RWPE2 (cell line): ENCODE measurements at regions not wholly inside any gene's neighbourhood (a gene's known extent, or its start where the extent isn't known, plus 50 kb on each side); places are given as distances from the start of the nearest gene placed in this dataset.
A peak's percentile ranks its signal among the peaks of the same experiment; 100 is the strongest.

ENCODE experiments used
- ATAC-seq: fragments of 200-7000 bp; cut with Tn5 transposase; 3 replicates; pipeline ENCODE4 v1.9.1; 2021; ENCODE audit warnings: low read depth
- DNase-seq: peaks from one replicate; pipeline ENCODE4 v3.0.0-alpha.2; 2020; ENCODE audit warnings: low spot score
- H3K27ac ChIP-seq: fragments of 450-650 bp; 2 replicates; pipeline ENCODE4 v1.5.1; 2017; ENCODE audit warnings: mild to moderate bottlenecking; ENCODE audit not compliant: poor library complexity, severe bottlenecking
- H3K27me3 ChIP-seq: fragments of 250-450 bp; sonication (Bioruptor Pico); 2 replicates; pipeline ENCODE4 v1.5.1; 2021; ENCODE audit warnings: mild to moderate bottlenecking, moderate library complexity; ENCODE audit not compliant: insufficient read depth, poor library complexity, severe bottlenecking
- H3K36me3 ChIP-seq: fragments of 250-450 bp; sonication (Bioruptor Pico); 2 replicates; pipeline ENCODE4 v1.5.1; 2020; ENCODE audit warnings: low read depth, mild to moderate bottlenecking, moderate library complexity
- H3K4me1 ChIP-seq: fragments of 250-450 bp; sonication (Bioruptor Pico); 2 replicates; pipeline ENCODE4 v1.5.1; 2021; ENCODE audit warnings: mild to moderate bottlenecking, moderate library complexity; ENCODE audit not compliant: insufficient read depth, poor library complexity, severe bottlenecking
- H3K4me3 ChIP-seq: fragments of 250-450 bp; sonication (Bioruptor Pico); 2 replicates; pipeline ENCODE4 v1.5.1; 2021; ENCODE audit warnings: mild to moderate bottlenecking, moderate library complexity; ENCODE audit not compliant: severe bottlenecking
- H3K9me3 ChIP-seq: fragments of 250-450 bp; sonication (Bioruptor Pico); 2 replicates; pipeline ENCODE4 v1.5.1; 2021; ENCODE audit warnings: mild to moderate bottlenecking, moderate library complexity; ENCODE audit not compliant: severe bottlenecking
- TF ChIP-seq, protein P1 (sequence below): fragments of 450-650 bp; IDR thresholded peaks from one replicate; pipeline ENCODE4 v1.5.1; 2017; ENCODE audit warnings: mild to moderate bottlenecking, moderate library complexity; ENCODE audit not compliant: poor library complexity, severe bottlenecking

DNA sequence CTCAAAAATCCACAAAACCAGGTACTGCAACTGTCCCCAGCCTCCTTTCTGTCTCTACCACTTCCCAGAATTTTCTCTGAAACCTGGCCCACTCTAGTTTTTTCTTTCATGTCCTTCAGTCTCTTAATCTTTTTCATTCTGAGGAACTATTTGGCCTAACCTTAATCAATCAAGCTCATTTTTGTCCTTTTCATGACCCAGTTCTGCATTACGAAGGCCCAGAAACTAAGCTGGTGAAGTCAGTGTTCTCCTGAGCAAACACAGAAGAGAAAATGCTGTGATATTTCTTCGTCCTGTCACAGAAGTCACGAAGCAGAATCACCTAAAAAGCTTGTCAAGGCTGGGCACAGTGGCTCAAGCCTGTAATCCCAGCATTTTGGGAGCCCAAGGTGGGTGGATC is 131.7 kb upstream of the EDNRA start:
- Histone ChIP-seq H3K9me3 (no peaks in the 10 kb centered on the region), H3K4me3 (no peak overlapping the region), H3K27me3 (no peaks in the 10 kb centered on the region), H3K4me1 (peaks cover 5% of the 10 kb centered on the region), H3K36me3 (no peaks in the 10 kb centered on the region), H3K27ac (no peak overlapping the region)
- ATAC-seq (no peak), DNase-seq (no peak)
- TF ChIP-seq, protein P1, sequence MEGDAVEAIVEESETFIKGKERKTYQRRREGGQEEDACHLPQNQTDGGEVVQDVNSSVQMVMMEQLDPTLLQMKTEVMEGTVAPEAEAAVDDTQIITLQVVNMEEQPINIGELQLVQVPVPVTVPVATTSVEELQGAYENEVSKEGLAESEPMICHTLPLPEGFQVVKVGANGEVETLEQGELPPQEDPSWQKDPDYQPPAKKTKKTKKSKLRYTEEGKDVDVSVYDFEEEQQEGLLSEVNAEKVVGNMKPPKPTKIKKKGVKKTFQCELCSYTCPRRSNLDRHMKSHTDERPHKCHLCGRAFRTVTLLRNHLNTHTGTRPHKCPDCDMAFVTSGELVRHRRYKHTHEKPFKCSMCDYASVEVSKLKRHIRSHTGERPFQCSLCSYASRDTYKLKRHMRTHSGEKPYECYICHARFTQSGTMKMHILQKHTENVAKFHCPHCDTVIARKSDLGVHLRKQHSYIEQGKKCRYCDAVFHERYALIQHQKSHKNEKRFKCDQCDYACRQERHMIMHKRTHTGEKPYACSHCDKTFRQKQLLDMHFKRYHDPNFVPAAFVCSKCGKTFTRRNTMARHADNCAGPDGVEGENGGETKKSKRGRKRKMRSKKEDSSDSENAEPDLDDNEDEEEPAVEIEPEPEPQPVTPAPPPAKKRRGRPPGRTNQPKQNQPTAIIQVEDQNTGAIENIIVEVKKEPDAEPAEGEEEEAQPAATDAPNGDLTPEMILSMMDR: no peak

DNA sequence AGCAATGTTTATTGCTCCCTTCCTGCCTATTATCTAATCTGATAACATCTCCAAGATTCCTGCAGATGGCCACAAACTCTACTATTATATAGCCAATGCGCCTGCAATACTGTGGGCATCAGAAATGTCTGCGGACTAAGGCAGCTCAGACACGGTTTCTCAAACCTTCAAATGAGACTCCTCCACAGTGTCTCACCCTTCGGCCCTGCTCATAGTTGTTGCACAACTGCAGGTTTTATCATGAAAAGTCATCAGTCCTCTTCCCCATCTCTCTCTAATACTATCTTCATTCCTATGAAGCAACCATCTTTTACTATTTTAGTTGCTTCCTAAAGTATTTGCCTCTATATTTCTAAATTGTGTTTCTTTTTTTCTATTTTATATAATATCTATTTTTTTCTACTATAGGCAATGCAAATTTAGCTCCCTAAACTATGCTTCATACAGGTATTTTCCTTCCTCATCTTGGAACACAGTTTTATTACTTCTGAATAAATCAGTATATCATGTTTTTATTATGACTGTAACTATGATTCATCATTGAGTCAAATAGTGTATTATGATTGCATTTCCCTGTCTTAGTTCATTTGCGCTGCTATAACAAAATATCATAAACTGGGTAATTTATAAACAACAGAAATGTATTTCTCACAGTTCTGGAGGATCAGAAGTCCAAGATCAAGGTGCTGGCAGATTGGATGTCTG is 129.7 kb upstream of the EDNRA start:
- H3K4me1 ChIP-seq: peaks cover 5% of the 10 kb centered on the region
- no peak overlapping the region for H3K4me3 ChIP-seq
- ATAC-seq (peak; percentile 70), DNase-seq (no peak)
- H3K36me3 ChIP-seq: no peaks in the 10 kb centered on the region
- TF ChIP-seq, protein P1: no peak
- H3K9me3 ChIP-seq: no peaks in the 10 kb centered on the region
- H3K27me3 ChIP-seq: no peaks in the 10 kb centered on the region
- H3K27ac ChIP-seq: peak overlapping the region; percentile 37

DNA sequence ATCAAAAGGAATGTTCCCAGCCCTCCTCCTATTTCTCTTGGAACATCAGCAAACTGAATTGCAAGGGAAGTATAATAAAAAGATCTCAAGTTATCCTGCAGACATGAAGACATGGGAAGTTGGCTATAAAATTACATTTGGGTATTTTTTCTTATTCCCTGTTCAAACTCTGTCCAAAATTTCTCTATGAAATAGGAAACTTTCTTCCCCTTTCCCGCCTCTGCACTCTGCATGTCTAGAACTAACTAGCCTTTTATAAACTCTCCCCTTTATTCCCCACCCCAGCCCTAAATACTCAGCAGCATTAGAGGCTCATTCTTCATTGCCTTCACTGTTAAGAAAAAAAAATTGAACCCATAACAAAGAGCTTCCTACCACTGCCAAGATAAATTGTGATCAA is 126.7 kb upstream of the EDNRA start:
- Histone ChIP-seq H3K36me3 (no peaks in the 10 kb centered on the region), H3K4me1 (peaks cover 5% of the 10 kb centered on the region), H3K4me3 (no peak overlapping the region), H3K9me3 (no peaks in the 10 kb centered on the region), H3K27me3 (no peaks in the 10 kb centered on the region), H3K27ac (no peak overlapping the region)
- ATAC-seq (no peak), DNase-seq (no peak)
- TF ChIP-seq, protein P1: no peak

DNA sequence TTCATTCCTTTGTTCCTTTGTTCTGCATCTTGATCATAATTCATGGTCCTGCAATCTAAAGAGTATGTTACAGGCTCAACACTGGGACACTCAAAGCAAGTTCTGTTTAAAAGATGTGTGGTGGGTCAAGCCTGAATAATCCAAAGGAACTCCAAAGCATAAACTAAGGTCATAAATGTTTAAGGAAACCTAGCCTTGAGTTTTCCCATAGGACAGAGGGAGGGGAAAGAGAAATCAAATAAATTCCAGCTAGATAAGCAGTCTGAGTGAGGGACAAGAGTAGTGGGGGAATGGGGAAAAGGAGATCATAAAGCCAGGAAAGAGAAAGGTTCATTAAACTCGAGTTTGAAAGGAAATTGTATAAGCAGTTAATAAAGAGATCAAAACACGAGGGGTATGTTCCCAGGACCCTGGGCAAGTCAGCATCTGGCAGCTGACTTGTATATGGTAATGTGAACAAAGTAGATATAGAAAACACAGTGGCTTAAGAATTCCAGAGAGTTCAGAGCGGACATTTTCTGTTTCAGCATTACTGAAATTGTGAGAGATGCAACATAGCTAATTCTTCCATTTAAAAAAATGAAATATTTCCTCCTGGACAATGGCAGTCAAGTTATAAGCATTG is 125.8 kb upstream of the EDNRA start:
- DNase-seq: no peak
- TF ChIP-seq, protein P1: no peak
- H3K9me3 ChIP-seq: no peaks in the 10 kb centered on the region

DNA sequence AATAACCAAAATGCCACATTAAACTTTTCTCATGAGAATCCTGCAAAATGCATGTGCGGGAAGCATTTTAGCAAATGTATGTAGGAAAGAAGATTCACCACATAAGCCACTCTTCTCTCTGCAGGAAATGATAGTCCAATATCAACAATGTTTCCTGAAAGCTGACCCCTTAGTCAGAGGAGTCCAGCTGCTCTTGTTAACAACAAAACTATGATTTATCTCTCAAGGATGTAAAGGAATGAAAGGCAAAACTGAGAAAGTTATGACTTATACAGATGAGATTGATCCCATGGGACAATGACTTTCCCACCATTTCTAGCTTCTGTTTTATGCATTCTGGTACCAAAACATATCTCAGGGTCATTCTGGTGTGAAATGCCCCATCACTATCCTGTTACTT is 125.0 kb upstream of the EDNRA start:
- H3K4me3 ChIP-seq: no peak overlapping the region
- no peaks in the 10 kb centered on the region for H3K27me3 ChIP-seq
- ATAC-seq (peak; percentile 86), DNase-seq (no peak)
- TF ChIP-seq, protein P1: no peak
- no peaks in the 10 kb centered on the region for H3K9me3 ChIP-seq
- H3K4me1 ChIP-seq: peaks cover 9% of the 10 kb centered on the region
- H3K36me3 ChIP-seq: no peaks in the 10 kb centered on the region
- H3K27ac ChIP-seq: peak overlapping the region; percentile 13

More for the DNA sequence above, 125.8 kb upstream of the EDNRA start:
- no peaks in the 10 kb centered on the region for H3K27me3 ChIP-seq
- no peak overlapping the region for H3K27ac ChIP-seq
- no peaks in the 10 kb centered on the region for H3K36me3 ChIP-seq
- H3K4me1 ChIP-seq: peaks cover 5% of the 10 kb centered on the region
- H3K4me3 ChIP-seq: no peak overlapping the region
- ATAC-seq: no peak
